D721Med (cell line): ENCODE measurements at regions not wholly inside any gene's neighbourhood (a gene's known extent, or its start where the extent isn't known, plus 50 kb on each side); places are given as distances from the start of the nearest gene placed in this dataset.

Experiments
- DNase-seq: peaks from one replicate; pipeline ENCODE4 v3.0.0; 2011; ENCODE audit warnings: low spot score; ENCODE audit not compliant: insufficient read length
- FAIRE-seq: peaks from 2 replicates; lab custom pipeline; 2011; peaks lifted over from hg19 to GRCh38; lab: Jason Lieb, UNC
- CTCF ChIP-seq: IDR thresholded peaks from 2 replicates; pipeline ENCODE4 v1.5.1; 2012; ENCODE audit warnings: mild to moderate bottlenecking, control low read depth; ENCODE audit not compliant: insufficient read depth; ENCODE audit errors: missing control alignments

- no peak for FAIRE-seq
- no peak for TF ChIP-seq CTCF
- no peak for DNase-seq
Measured at GRCh38 chr4:62960415-62960814, 1448.8 kb downstream of the TECRL start.

- no peak for TF ChIP-seq CTCF
- DNase-seq: no peak
- no peak for FAIRE-seq
Measured at GRCh38 chr4:62953752-62954151, 1455.5 kb downstream of the TECRL start.

GRCh38 chr4:62952366-62952765 is 1456.9 kb downstream of the TECRL start:
- no peak for DNase-seq
- FAIRE-seq: no peak

GRCh38 chr4:62948108-62948507 is 1461.1 kb downstream of the TECRL start:
- TF ChIP-seq CTCF: no peak
- FAIRE-seq (no peak), DNase-seq (no peak)

More at GRCh38 chr4:62952366-62952765, 1456.9 kb downstream of the TECRL start:
- no peak for TF ChIP-seq CTCF

GRCh38 chr4:62940229-62940628 is 1469.0 kb downstream of the TECRL start:
- FAIRE-seq (no peak), DNase-seq (no peak)
- no peak for TF ChIP-seq CTCF

- DNase-seq (no peak), FAIRE-seq (no peak)
- TF ChIP-seq CTCF: no peak
Measured at GRCh38 chr4:62930884-62931283, 1478.4 kb downstream of the TECRL start.

GRCh38 chr4:62928483-62928882 is 1480.8 kb downstream of the TECRL start:
- no peak for TF ChIP-seq CTCF
- no peak for DNase-seq
- no peak for FAIRE-seq
